ENCODE measurements at regions not wholly inside any gene's neighbourhood (a gene's known extent, or its start where the extent isn't known, plus 50 kb on each side); places are given as distances from the start of the nearest gene placed in this dataset.
"Not testable (repeated sequence)": the region's sequence is repeated elsewhere in the genome, so short reads cannot be mapped to it uniquely, and the experiment has no call there.

GRCh38 chr15:70602834-70603560 is 160.4 kb downstream of the UACA start:
- DNase-seq: no peak

GRCh38 chr15:70602281-70602680 is 161.1 kb downstream of the UACA start:
- DNase-seq: no peak

- DNase-seq: no peak
Observed at GRCh38 chr15:70597945-70598344, 165.4 kb downstream of the UACA start.

- no peak for DNase-seq
Observed at GRCh38 chr15:70597056-70597603, 166.2 kb downstream of the UACA start.

GRCh38 chr15:70596354-70597055 is 166.9 kb downstream of the UACA start:
- no peak for DNase-seq

GRCh38 chr15:70593795-70594194 is 169.6 kb downstream of the UACA start:
- no peak for DNase-seq

GRCh38 chr15:70589728-70590127 is 173.6 kb downstream of the UACA start:
- no peak for DNase-seq

GRCh38 chr15:70589221-70589620 is 174.1 kb downstream of the UACA start:
- DNase-seq: no peak

- DNase-seq: no peak
Observed at GRCh38 chr15:70588613-70589012, 174.7 kb downstream of the UACA start.

GRCh38 chr15:70587896-70588567 is 175.3 kb downstream of the UACA start:
- no peak for DNase-seq

- not testable (repeated sequence) for DNase-seq
Observed at GRCh38 chr15:70587012-70587634, 176.2 kb downstream of the UACA start.

- no peak for DNase-seq
Observed at GRCh38 chr15:70586241-70586640, 177.1 kb downstream of the UACA start.

- DNase-seq: no peak
Observed at GRCh38 chr15:70585707-70586034, 177.7 kb downstream of the UACA start.

- DNase-seq: no peak
Observed at GRCh38 chr15:70584838-70585706, 178.3 kb downstream of the UACA start.

- DNase-seq: no peak
Observed at GRCh38 chr15:70584441-70584837, 178.9 kb downstream of the UACA start.

GRCh38 chr15:70583006-70583405 is 180.4 kb downstream of the UACA start:
- no peak for DNase-seq

- no peak for DNase-seq
Observed at GRCh38 chr15:70582143-70582945, 181.0 kb downstream of the UACA start.

GRCh38 chr15:70580958-70581357 is 182.4 kb downstream of the UACA start:
- no peak for DNase-seq

GRCh38 chr15:70580286-70580685 is 183.1 kb downstream of the UACA start:
- DNase-seq: no peak

- no peak for DNase-seq
Observed at GRCh38 chr15:70579766-70580165, 183.6 kb downstream of the UACA start.

- DNase-seq: no peak
Observed at GRCh38 chr15:70578196-70578595, 185.2 kb downstream of the UACA start.

All from T1000 (cell line).